ENCODE measurements at regions not wholly inside any gene's neighbourhood (a gene's known extent, or its start where the extent isn't known, plus 50 kb on each side); places are given as distances from the start of the nearest gene placed in this dataset.
"Not testable (repeated sequence)": the region's sequence is repeated elsewhere in the genome, so short reads cannot be mapped to it uniquely, and the experiment has no call there.

- DNase-seq (ENCODE audit: low spot score) = peak; percentile 89
Observed at GRCh38 chr18:9017167-9017904, 85.2 kb upstream of the NDUFV2 start.

- DNase-seq (ENCODE audit: low spot score) = no peak
Observed at GRCh38 chr18:9017905-9018227, 84.6 kb upstream of the NDUFV2 start.

- no peak for DNase-seq (ENCODE audit: low spot score)
Observed at GRCh38 chr18:9019135-9019534, 83.4 kb upstream of the NDUFV2 start.

GRCh38 chr18:9020221-9020620 is 82.3 kb upstream of the NDUFV2 start:
- DNase-seq (ENCODE audit: low spot score) = no peak

GRCh38 chr18:9021458-9021857 is 81.0 kb upstream of the NDUFV2 start:
- DNase-seq (ENCODE audit: low spot score) = no peak

- no peak for DNase-seq (ENCODE audit: low spot score)
Observed at GRCh38 chr18:9022397-9023155, 79.9 kb upstream of the NDUFV2 start.

GRCh38 chr18:9024031-9024646 is 78.4 kb upstream of the NDUFV2 start:
- not testable (repeated sequence) for DNase-seq (ENCODE audit: low spot score)

- no peak for DNase-seq (ENCODE audit: low spot score)
Observed at GRCh38 chr18:9025091-9025838, 77.2 kb upstream of the NDUFV2 start.

- no peak for DNase-seq (ENCODE audit: low spot score)
Observed at GRCh38 chr18:9029131-9029530, 73.4 kb upstream of the NDUFV2 start.

GRCh38 chr18:9032519-9032918 is 70.0 kb upstream of the NDUFV2 start:
- no peak for DNase-seq (ENCODE audit: low spot score)

GRCh38 chr18:9038277-9038871 is 64.1 kb upstream of the NDUFV2 start:
- DNase-seq (ENCODE audit: low spot score) = no peak

- no peak for DNase-seq (ENCODE audit: low spot score)
Observed at GRCh38 chr18:9039441-9040071, 62.9 kb upstream of the NDUFV2 start.

GRCh38 chr18:9042766-9043481 is 59.6 kb upstream of the NDUFV2 start:
- no peak for DNase-seq (ENCODE audit: low spot score)

- DNase-seq (ENCODE audit: low spot score) = no peak
Observed at GRCh38 chr18:9043581-9043980, 58.9 kb upstream of the NDUFV2 start.

- DNase-seq (ENCODE audit: low spot score) = no peak
Observed at GRCh38 chr18:9047715-9048114, 54.8 kb upstream of the NDUFV2 start.

GRCh38 chr18:9048236-9048635 is 54.3 kb upstream of the NDUFV2 start:
- DNase-seq (ENCODE audit: low spot score) = no peak

- DNase-seq (ENCODE audit: low spot score) = no peak
Observed at GRCh38 chr18:9048808-9049494, 53.5 kb upstream of the NDUFV2 start.

- no peak for DNase-seq (ENCODE audit: low spot score)
Observed at GRCh38 chr18:9049495-9049809, 53.0 kb upstream of the NDUFV2 start.

GRCh38 chr18:9050628-9051284 is 51.7 kb upstream of the NDUFV2 start:
- not testable (repeated sequence) for DNase-seq (ENCODE audit: low spot score)
